Renal cortical epithelial cell (primary cell): ENCODE measurements at regions not wholly inside any gene's neighbourhood (a gene's known extent, or its start where the extent isn't known, plus 50 kb on each side); places are given as distances from the start of the nearest gene placed in this dataset.
"Not testable (repeated sequence)": the region's sequence is repeated elsewhere in the genome, so short reads cannot be mapped to it uniquely, and the experiment has no call there.

ENCODE experiments used
- DNase-seq: peaks from one replicate; pipeline ENCODE4 v3.0.0-alpha.2; 2011; ENCODE audit warnings: low read depth

- no peak for DNase-seq
These were observed 98.2 kb upstream of the C14orf180 start for GRCh38 chr14:104481323-104481722.

DNA sequence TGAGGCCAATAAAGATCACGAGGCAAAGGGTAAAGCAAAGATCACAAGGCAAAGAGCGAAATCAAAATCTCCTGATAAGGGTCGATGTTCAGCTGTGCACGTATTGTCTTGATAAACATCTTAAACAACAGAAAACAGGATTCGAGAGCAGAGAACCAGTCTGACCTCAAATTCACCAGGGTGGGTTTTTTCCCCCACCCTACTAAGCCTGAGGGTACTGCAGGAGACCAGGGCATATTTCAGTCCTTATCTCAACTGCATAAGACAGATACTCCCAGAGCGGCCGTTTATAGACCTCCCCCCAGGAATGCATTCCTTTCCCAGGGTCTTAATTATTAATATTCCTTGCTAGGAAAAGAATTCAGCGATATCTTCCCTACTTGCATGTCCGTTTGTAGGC, 97.5 kb upstream of the C14orf180 start:
- DNase-seq = not testable (repeated sequence)

- DNase-seq = no peak
These were observed 93.2 kb upstream of the C14orf180 start for GRCh38 chr14:104486222-104486923.

DNA sequence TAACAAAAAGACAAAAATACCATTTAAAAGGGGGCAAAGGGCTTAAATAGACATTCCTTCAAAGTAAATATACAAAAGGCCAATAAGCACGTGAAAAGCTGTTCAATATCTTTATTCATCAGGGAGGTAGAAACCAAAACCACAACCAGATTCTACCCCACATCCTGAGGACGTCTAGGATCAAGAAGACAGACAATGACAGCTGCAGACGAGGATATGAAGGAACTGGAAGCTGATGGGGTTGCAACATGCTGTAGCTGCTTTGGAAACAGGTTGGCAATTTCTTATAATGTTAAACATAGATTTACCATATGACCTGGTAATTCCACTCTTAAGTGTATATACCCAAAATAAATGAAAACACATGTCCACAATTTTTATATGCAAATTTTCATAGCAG, 85.1 kb upstream of the C14orf180 start:
- no peak for DNase-seq

- no peak for DNase-seq
These were observed 83.5 kb upstream of the C14orf180 start for GRCh38 chr14:104496095-104496494.

DNA sequence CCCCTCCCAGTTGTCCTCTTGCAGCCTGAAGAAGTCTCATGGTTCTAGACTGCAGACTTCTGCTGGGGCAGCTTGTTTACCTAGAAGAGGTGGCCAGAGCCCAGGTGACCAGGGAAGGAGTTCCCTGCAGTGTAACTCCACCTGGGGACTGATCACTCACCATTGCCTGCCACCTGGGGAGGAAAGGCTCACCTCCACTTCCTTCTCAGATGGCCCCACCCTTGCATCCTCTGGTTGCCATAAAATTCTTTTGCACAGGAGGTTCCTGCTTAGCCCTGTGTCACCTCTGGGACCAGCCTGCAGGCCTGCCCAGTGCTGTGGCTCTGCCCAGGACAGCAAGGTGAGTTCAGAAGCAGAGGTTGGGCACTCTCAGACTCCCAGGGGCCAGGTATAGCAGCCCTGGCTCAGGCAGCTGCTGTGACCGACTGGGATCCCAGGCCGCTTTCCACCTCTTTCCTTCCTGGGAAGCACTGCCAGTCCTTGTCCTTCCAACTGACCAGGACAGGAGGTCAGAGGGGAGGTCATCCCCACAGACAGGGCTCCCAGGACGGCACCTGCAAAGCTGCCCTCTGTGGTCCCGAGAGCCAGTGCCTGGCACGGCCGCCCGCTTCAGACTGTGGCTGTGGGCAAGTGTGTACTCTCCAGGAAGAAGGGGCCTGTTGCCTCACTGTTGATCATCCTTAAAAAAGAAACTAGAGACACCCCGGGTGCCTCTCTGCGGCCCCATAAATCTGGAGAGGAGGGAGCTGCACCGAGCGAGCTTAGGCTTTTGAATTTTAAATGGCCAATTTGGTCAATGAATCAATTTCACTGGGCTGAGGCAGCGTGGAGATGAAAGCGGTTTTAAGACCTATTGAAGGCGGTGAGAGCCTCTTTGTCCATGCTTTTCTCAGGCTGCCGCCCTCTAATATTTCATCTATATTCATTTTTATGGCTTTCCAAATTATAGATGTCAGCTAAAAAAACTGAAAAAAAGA, 79.5 kb upstream of the C14orf180 start:
- no peak for DNase-seq

DNA sequence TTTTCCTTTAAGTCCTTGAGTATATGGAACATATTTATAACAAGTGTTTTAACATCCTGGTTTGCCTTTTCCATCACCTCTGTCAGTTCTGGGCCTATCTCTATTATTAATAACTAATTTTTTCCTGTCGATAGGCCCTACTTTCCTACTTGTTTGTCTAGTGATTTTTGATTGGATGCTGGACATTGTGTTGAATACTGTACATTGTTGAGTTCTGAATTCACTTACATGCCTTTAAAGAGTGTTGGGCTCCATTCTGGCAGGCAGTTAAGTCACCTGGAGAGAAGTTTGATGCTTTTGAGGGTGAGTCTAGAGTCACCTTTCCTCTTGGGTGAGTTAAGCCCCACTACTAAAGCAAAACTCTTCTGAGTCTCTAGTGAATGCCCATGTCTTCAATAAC, 77.5 kb upstream of the C14orf180 start:
- no peak for DNase-seq

DNA sequence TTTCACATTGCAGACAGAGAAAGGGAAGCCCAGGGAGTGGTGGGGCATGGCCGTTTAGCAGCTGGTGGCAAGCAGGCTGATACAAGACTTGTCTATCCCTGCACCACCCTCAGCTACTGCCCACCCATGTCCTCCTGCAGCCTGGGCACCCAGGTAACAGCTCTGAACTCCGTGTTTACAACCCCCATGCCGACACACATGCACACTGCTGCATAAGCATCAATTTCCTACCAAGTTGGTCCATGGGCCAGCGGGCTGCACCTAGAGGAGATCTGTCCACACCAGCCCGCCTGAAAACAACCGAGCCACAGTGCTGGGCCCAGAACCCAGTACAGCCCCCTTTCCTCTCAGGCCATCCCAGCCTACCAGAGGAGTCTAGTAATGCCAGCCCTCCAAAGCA, 75.9 kb upstream of the C14orf180 start:
- DNase-seq = no peak

- DNase-seq = no peak
These were observed 75.3 kb upstream of the C14orf180 start for GRCh38 chr14:104504172-104504735.

- no peak for DNase-seq
These were observed 74.2 kb upstream of the C14orf180 start for GRCh38 chr14:104505085-104506074.

GRCh38 chr14:104506461-104507253, 72.9 kb upstream of the C14orf180 start:
- no peak for DNase-seq

DNA sequence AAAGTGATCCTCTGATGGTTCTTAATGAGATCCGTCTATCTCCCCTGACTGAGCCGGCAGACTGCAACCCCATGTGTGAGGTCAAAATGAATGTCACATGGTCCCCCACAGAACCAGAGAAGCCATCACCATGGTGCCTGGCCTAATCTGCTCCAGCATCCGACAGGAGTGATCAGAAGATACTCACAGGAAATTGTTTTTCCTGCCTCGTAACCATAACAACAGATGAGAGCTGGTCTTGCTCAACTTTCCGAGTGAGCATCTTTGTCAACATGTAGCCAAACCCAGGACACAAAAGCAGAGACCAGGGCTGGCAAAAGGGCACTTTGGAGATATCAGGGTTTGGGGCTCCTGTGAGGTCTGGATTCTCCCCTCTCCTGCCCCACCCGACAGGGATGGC, 72.1 kb upstream of the C14orf180 start:
- DNase-seq = no peak

DNA sequence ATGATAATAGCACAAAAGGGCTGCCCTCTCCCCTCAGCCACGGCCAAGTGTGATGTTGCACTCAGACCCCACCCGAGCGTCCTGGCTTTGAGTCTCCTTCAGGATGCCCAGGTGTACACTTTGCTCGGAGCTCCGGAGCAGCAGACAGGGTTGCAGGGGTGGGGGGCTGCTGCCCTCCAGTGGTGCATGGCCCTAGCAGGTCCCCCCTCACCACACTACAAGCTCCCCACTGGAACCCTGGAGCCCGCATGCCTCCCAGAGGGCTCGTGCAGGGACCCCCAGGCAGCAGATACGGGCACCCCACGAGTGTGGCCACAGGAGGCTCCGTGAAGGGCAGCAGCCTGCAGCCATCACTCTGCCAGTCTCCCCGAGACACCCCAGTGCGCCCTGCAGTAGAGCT, 69.9 kb upstream of the C14orf180 start:
- no peak for DNase-seq

GRCh38 chr14:104510216-104510615, 69.3 kb upstream of the C14orf180 start:
- no peak for DNase-seq

- DNase-seq = no peak
These were observed 68.6 kb upstream of the C14orf180 start for GRCh38 chr14:104510794-104511611.

- no peak for DNase-seq
These were observed 67.5 kb upstream of the C14orf180 start for GRCh38 chr14:104512061-104512460.

GRCh38 chr14:104512771-104513640, 66.6 kb upstream of the C14orf180 start:
- DNase-seq = no peak

DNA sequence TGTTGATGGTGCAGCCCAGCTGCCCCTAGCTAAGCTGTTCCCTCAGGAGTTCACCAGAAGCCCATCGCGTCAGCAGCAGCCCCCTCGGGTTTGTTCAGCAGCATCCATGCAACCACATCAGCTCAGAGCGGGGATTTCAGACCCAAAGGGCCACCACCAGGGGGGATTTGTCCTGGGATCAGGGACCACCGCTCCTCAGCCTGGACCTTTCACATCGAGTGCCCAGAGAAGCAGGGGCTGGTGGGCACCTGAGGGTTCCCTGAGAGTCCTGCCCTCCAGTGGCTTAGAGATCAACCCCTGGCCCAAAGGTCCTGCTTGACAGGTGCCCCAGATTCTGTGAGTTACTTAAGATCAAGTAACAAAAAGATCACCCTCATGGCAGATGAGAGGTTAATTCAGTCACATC, 65.9 kb upstream of the C14orf180 start:
- DNase-seq = no peak
